GM21360 (cell line): ENCODE measurements at regions not wholly inside any gene's neighbourhood (a gene's known extent, or its start where the extent isn't known, plus 50 kb on each side); places are given as distances from the start of the nearest gene placed in this dataset.
"Not testable (repeated sequence)": the region's sequence is repeated elsewhere in the genome, so short reads cannot be mapped to it uniquely, and the experiment has no call there.

Source experiments
- ATAC-seq: cut with Tn5 transposase; IDR thresholded peaks from one replicate; pipeline ENCODE4 v1.9.1; 2021; ENCODE audit warnings: mild to moderate bottlenecking, moderate library complexity; ENCODE audit not compliant: unreplicated experiment

DNA sequence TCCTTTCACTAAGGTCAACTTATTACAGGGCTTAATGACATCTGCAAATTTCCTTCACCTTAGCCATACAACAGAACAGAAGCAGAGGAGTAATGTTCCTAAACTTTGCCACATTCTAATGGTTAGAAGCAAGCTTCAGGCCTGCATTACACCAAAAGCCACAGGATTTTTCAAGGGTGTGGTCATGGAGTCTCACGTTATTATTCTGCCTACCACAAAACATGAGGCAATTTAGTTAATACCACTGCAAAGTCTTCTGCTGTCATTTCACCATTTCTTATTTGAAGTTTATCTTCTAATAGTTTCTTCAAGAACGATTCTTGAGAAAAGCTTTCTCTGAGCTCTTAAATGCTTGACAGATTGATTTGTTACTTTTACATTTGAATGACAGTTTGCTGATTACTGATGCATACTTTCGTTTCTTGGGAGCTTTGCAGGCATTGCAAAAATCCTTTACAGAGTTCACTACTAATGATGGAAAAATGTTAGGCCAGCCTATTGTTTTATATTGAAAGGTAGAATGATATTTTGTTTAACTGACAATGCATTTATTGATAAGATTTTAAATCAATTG, 1257.1 kb downstream of the NSUN3 start:
- ATAC-seq: no peak

- ATAC-seq: no peak
These were observed 1264.6 kb downstream of the NSUN3 start for GRCh38 chr3:95327478-95327877.

DNA sequence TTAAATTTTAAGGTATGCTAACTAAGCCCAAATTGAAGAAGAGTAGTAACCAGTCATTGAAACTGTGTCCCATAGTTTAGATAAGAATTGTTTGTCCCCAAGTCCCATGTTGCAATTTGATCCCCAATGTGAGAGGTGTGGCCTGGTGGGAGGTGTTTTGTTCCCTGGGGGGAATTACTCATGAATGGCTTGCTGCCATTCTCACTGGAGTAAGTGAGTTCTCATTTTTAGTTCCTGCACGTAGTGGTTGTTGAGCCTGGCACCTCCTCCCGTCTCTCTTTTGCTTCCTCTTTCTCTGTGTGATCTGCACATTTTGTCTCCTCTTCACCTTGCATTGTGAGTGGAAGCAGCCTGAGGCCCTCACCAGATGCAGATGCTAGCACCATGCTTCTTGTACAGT, 1271.0 kb downstream of the NSUN3 start:
- ATAC-seq: no peak

- no peak for ATAC-seq
These were observed 1271.6 kb downstream of the NSUN3 start for GRCh38 chr3:95334461-95334860.

- ATAC-seq: no peak
These were observed 1272.7 kb downstream of the NSUN3 start for GRCh38 chr3:95335517-95335916.

DNA sequence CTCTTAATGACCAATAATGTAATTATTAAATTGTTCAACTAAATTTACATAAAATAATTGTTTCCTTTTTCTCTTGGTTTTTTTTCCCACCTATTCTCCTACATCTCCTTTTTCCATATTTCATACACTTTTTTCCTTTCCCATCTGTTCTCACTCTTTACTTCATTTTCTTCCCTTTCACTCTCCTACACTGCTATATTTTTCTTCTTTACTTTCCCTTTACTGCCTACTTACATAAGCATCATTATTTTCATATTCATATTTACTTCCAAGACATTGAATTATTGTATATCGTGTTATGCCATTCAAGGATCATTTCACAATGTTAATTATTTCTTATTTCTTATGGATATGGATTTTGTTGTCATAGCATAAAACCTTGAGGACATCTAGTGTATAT, 1275.6 kb downstream of the NSUN3 start:
- no peak for ATAC-seq

- no peak for ATAC-seq
These were observed 1278.5 kb downstream of the NSUN3 start for GRCh38 chr3:95341314-95341713.

DNA sequence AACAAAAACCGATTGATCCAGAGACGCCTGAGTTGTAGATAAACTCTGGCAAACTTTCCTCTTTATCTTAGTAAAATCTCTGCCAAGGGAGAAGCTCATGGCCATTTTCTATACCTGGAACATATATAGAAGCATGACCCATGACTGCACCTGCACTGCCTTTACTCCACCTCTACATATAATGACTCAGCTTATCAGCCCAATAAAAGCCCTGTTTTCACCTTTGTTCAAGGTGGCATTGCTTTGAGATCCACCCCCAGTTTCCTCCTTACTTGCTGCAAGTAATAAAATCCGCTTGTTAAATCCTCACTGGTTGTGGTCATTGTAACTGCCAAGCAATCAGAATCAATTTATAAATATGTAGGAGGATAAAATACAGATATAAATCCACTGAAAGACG, 1280.4 kb downstream of the NSUN3 start:
- no peak for ATAC-seq

- no peak for ATAC-seq
These were observed 1280.9 kb downstream of the NSUN3 start for GRCh38 chr3:95343767-95344166.

DNA sequence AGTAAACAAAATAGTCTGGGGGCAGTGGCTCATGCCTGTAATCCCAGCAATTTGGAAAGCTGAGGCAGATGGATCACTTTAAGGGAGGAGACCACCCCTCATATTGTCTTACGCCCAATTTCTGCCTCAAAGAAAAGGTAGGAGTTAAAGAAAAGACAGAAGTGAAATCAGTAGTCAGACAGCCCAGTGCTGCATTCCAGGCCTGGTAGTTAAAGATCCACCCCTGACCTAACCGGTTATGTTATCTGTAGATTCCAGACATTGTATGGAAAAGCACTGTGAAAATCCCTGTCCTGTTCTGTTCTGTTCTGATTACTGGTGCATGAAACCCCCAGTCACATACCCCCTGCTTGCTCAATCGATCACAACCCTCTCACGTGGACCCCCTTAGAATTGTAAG, 1285.1 kb downstream of the NSUN3 start:
- ATAC-seq: not testable (repeated sequence)

DNA sequence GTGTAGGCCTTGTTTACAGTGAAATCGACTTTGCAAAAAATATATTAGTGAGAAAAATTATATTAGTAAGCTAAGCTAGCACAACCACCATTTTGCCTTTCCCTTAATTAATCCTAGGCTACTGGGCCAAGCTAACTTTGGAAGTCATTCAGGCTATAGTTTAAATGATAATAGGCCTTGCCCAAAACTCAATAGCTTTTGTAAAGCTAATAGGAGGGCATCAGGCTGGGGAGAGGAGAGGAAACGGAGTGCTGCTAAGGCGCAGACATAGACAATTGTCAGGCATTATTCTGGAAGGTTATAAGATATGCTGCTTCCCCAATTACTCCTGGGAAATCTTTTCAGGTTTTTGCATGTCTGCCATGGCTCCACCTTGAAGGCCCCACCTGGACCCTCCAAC, 1286.0 kb downstream of the NSUN3 start:
- ATAC-seq: no peak

DNA sequence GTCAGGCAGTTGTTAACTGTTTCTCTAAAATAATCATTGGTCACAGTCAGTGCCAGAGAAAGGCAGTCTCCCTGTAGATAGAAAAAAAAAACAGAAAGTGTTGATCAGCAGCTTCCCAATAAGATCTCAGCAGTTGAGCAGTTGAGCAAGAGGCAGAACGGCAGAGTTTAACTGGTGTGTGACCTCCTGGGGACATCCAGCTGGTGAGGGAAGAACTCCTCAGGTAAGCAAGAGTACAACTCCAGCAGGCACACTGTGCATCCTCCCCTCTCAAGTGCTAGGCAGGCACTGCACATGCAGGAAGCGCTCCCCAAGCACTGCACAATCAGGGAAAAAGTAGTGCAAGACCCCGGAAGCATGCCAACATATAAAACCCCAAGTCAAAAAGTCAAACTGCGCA, 1287.2 kb downstream of the NSUN3 start:
- no peak for ATAC-seq

DNA sequence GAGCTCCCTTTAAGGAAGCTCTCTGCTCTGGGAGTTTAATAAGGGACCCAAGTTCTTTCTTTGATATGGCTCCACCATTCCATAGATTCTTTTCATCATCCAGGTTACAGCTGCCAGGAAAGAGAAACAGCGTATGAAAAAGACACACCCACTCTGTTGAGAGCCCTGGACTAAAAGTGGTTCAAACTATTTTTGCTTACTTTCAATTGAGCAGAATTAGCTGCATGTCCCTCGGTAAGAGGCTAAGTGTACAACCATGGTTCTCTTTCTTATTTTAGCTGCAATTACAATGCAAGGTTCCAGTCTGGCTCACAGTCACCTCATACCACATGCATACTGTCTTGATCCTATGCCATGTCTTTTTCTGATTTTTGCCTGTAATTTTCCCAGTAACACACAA, 1288.3 kb downstream of the NSUN3 start:
- ATAC-seq: no peak

DNA sequence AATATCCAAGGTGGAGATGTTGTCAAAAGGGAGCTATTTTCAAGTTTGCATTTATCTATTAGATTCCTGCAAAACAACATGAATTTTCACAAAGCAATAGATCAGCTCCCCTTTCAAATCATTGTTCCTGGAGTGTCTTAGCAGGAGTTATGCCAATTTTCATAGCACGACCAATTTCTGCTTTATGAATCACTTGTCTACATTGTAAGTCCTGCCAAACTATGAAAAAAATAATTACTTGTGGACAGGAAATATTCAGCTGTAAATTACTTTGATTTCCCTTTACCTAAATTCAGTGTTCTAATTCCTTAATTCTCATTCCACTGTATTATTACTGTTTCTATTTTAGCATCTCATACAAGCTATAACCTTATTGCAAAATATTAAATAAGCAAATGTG, 1289.6 kb downstream of the NSUN3 start:
- no peak for ATAC-seq

GRCh38 chr3:95354489-95354888, 1291.6 kb downstream of the NSUN3 start:
- ATAC-seq: no peak

- ATAC-seq: no peak
These were observed 1294.1 kb downstream of the NSUN3 start for GRCh38 chr3:95356764-95357501.

DNA sequence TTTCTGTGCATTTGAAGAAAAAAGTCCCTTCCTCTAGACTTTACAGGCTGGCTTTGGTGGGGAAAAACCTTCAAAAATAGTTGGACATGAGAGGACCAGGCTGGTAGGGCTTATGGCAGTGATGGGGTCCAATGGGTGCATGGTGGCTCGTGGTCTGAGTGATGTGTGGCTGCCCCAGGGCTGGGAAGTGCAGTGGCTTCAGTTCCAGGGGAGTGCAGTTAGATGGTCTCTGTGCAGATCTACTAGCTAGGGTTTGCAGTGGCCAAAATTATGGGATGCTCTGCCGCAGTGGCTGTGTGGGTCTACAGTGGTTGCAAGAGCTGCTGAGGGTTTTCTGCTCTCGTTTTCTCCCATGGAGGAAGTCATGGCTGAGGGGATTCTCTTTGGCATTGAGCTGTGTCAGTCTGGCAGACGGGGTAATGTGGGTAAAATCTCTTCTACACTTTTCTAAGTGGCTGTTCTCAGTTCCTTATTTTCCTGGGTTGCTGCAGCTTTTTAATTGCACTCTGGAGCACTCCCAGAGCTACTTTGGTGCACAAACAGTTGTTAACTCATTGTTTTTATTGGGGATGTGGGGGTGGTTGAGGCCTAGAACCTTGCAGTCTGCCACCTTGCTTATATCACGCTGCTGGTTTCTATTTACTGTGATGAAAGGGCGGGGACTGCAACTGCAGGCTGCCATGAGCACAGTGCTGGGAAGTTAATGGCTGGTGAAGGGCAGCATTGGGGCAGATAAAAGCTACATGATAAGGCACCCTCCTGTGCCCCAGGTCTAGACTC, 1324.6 kb downstream of the NSUN3 start:
- ATAC-seq: no peak

- no peak for ATAC-seq
These were observed 1327.0 kb downstream of the NSUN3 start for GRCh38 chr3:95389725-95390313.

GRCh38 chr3:95394286-95394685, 1331.4 kb downstream of the NSUN3 start:
- no peak for ATAC-seq

- ATAC-seq: no peak
These were observed 1336.7 kb downstream of the NSUN3 start for GRCh38 chr3:95399585-95399984.

- no peak for ATAC-seq
These were observed 1338.8 kb downstream of the NSUN3 start for GRCh38 chr3:95401693-95402092.
